Endometrium (tissue), 2 donors: ENCODE measurements at regions not wholly inside any gene's neighbourhood (a gene's known extent, or its start where the extent isn't known, plus 50 kb on each side); places are given as distances from the start of the nearest gene placed in this dataset.
"Not testable (repeated sequence)": the region's sequence is repeated elsewhere in the genome, so short reads cannot be mapped to it uniquely, and the experiment has no call there.

ENCODE experiments used
- FAIRE-seq: peaks from 2 replicates; lab custom pipeline; 2012; peaks lifted over from hg19 to GRCh38; lab: Jason Lieb, UNC
- donor health status: control.
- donor health status: control.

- no peak for FAIRE-seq
Observed at GRCh38 chr11:41519696-41520095, 60.2 kb upstream of the LRRC4C start.

DNA sequence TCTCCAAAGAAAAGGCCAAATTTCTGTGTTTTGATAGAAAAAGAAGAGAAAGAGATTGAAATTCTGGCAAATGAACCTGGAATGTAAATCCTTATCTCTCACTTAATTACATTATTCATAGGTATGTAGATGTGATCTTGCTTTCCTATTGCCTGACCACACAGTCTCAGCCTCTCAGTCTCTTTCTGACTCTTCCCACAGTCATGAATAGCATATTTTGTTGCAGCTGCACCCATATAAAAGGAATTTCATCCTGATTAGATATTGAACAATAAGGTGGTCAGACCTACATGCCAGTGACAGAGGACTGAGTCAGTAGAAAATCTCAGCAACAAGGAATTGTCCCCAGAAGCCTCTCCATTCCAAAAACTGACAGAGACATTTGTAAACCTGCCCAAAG is 62.9 kb upstream of the LRRC4C start:
- no peak for FAIRE-seq

DNA sequence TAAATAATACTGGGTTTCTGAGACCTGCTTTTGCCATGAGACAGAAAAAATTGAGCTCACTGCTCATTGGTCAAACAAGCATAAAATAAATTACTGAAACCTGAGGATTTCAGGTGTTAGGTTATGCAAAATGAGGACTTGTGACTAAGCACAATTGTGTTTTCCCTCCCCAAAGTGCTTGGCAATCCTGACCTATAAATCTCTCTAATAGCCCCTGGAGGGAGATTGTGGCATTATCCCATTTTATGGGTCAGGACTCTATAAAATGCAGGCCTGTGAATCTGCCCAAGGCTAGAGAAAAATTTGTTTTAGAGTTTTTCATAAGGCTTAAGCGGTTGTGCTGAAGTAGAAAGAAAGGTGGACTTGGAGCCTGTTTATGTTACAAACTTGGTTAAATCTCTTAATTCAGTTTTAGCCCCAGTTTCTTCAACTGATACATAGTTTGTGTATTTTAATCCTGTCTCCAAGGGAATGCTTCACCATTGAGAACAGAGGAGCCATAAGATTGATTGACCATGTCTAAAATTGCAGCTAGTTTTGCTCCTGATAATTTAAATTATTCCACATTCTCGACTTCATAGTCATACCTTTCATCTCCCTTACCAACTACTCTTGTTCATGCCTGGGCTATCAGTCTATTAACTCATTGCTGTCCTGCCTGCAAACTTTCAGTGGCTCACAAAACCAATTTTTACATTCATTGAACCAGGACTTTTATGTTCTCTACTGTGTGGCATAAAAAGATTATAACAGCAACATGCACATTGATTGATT is 63.6 kb upstream of the LRRC4C start:
- FAIRE-seq, result no peak

GRCh38 chr11:41527530-41527929 is 68.1 kb upstream of the LRRC4C start:
- FAIRE-seq, result no peak

DNA sequence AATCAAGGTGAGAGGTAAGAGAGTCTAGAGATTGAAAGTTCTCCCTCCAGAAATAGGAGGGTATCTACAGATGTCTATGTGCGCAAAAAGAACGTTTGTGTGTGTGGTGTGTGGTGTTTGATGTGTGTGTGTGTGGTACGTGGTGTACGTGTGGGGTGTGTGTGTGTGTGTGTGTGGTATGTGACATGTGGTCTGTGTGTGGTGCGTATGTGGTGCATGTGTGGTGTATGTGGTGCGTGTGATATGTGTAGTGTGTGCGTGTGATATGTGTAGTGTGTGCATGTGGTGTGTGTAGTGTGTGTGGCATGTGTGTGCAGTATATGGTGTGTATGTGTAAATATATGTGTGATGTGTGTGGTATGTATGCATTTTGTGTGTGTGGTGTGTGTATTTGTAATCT is 73.0 kb upstream of the LRRC4C start:
- FAIRE-seq, result no peak

DNA sequence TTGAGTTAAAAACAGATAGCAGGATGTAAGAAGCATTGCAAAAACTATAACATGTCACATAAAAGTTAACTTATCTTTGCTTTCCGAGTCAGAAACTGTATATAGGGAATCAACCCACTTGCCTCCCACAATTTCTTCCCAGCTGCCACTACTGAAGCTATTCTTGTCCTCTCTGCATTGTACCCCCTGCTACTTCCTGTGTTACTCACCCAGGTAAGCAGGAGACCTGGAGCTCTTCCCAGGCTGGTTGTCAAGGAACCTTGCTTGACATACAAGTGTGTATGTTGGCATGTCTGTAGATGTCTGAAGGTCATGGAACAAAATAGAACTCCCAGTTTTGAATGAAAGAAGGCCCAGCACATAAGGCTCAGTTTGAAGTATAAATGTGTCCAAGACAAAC is 74.3 kb upstream of the LRRC4C start:
- no peak for FAIRE-seq

DNA sequence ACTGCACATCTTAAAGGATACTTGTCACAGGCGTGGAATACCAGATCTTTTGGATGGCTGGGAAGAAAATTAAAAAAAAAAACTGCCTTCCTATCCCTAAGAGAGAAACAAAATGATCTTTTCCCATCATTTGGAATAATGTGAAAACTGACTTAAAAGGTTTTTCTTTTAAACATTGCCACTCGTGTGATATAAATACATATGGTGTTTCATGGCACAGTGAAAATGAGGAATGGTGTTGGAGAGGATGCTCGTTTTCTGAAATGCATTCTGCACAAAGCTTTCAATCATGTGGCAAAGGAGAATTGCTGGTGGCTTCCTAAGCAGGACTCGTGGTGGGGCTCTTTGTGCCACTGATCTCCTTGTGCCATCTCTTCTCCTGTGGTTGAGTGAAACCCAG is 74.9 kb upstream of the LRRC4C start:
- no peak for FAIRE-seq

- no peak for FAIRE-seq
Observed at GRCh38 chr11:41534861-41535260, 75.4 kb upstream of the LRRC4C start.

GRCh38 chr11:41536021-41536568 is 76.6 kb upstream of the LRRC4C start:
- FAIRE-seq, result no peak

GRCh38 chr11:41544902-41545301 is 85.5 kb upstream of the LRRC4C start:
- not testable (repeated sequence) for FAIRE-seq

- no peak for FAIRE-seq
Observed at GRCh38 chr11:41578421-41579051, 119.1 kb upstream of the LRRC4C start.

GRCh38 chr11:41579546-41579945 is 120.1 kb upstream of the LRRC4C start:
- FAIRE-seq, result no peak

- no peak for FAIRE-seq
Observed at GRCh38 chr11:41609511-41609910, 150.1 kb upstream of the LRRC4C start.

- no peak for FAIRE-seq
Observed at GRCh38 chr11:41612415-41612814, 153.0 kb upstream of the LRRC4C start.

DNA sequence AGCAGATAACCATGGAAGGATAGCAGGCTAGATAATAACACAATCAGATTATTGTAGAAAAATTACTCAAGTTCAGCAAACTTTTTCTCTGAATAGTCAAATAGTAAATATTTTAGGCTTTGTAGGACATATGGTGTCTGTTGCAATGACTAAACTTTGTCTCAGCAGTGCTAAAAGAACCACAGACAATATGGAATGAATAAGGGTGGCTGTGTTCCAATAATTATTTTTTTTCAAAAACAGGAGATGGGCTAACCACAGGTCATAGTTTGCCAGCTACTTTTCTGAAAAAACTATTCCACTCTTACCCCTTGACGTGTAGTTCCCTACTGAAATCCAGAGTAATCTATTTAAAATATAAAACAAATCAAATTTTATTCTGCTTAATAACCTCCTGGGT is 153.9 kb upstream of the LRRC4C start:
- no peak for FAIRE-seq

GRCh38 chr11:41622707-41623359 is 163.4 kb upstream of the LRRC4C start:
- no peak for FAIRE-seq

GRCh38 chr11:41659985-41660384 is 200.5 kb upstream of the LRRC4C start:
- FAIRE-seq, result no peak

- no peak for FAIRE-seq
Observed at GRCh38 chr11:41660585-41660984, 201.1 kb upstream of the LRRC4C start.

GRCh38 chr11:41665441-41666360 is 206.2 kb upstream of the LRRC4C start:
- no peak for FAIRE-seq

DNA sequence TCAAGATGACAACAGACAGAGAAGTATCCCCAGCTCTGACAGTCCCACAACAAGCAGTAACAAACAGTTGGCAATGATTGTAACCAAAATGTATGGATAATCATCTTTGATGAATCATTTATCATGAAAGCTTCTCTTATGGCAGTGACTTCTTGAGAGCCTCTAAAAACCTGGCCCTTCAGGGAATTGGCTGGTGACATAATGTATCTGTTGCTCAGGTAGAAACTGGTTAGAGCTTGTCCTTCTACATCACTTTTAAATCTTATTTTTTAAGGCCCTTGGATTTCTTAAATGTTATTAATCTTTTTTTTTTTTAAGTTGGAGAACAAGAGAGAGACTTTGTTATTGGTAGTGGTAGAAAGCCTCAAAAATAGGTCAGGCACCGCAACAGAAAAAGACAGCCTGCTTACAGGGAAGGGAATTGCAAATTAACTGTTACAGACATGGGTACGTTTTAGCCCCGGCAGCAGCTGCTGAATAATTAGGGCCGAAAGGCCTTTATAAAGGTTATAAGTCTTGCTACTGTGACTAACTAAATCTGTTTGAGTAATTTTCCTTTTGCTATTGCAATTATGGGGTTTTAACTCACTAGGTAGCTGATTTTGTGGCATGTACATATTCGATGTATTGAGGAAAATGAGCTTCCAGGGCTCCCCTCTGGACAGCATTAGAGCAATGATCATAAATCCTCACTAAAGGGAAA is 207.7 kb upstream of the LRRC4C start:
- no peak for FAIRE-seq

- FAIRE-seq, result no peak
Observed at GRCh38 chr11:41675205-41675604, 215.8 kb upstream of the LRRC4C start.
